Upper lobe of left lung (tissue), 6 donors: ENCODE measurements at regions not wholly inside any gene's neighbourhood (a gene's known extent, or its start where the extent isn't known, plus 50 kb on each side); places are given as distances from the start of the nearest gene placed in this dataset.
A peak's percentile ranks its signal among the peaks of the same experiment; 100 is the strongest.

ENCODE experiments used
- ATAC-seq, 2 donors: fragments of 200-7000 bp; cut with Tn5 transposase; one replicate each; pipeline ENCODE4 v1.9.1; 2022; ENCODE audit warnings: mild to moderate bottlenecking in 2 of 2, moderate library complexity in 2 of 2; ENCODE audit not compliant: low FRiP score in 2 of 2
- DNase-seq, 2 donors: peaks; one replicate each; pipeline ENCODE4 v3.0.0-alpha.2; 2019 to 2020
- H3K27ac ChIP-seq, 4 donors: fragments of 200-600 bp; sonication (generic); one replicate each; pipeline ENCODE4 v1.5.1; 2016 to 2019
- H3K27me3 ChIP-seq, 4 donors: fragments of 200-600 bp; sonication (generic); one replicate each; pipeline ENCODE4 v1.5.1; 2017 to 2019
- H3K36me3 ChIP-seq, 4 donors: fragments of 200-600 bp; sonication (generic); one replicate each; pipeline ENCODE4 v1.5.1; 2016 to 2019
- H3K4me1 ChIP-seq, 4 donors: fragments of 200-600 bp; sonication (generic); one replicate each; pipeline ENCODE4 v1.5.1; 2018 to 2019
- H3K4me3 ChIP-seq, 4 donors: fragments of 200-600 bp; sonication (generic); one replicate each; pipeline ENCODE4 v1.5.1; 2017 to 2019; ENCODE audit warnings: mild to moderate bottlenecking in 2 of 4, moderate library complexity in 1 of 4
- H3K9me3 ChIP-seq, 4 donors: fragments of 200-600 bp; sonication (generic); one replicate each; pipeline ENCODE4 v1.5.1; 2018 to 2019
- CTCF ChIP-seq, 6 experiments: fragments of 450-650 bp in 4 of 6; fragments of 200-600 bp in 2 of 6; sonication (generic) in 2 of 6; IDR thresholded peaks; one replicate each; pipeline ENCODE4 v1.5.1; 2016 to 2019; ENCODE audit warnings: antibody characterized with exemption in 6 of 6
- EP300 ChIP-seq, 4 donors: sonication (generic); formaldehyde crosslinking; IDR thresholded peaks; one replicate each; pipeline ENCODE4 v1.5.1; 2017; ENCODE audit warnings: antibody characterized with exemption in 4 of 4, control low read depth in 2 of 4
- POLR2A ChIP-seq, 4 donors: fragments of 450-650 bp; IDR thresholded peaks; one replicate each; pipeline ENCODE4 v1.5.1; 2016 to 2017; ENCODE audit warnings: antibody characterized with exemption in 4 of 4, mild to moderate bottlenecking in 2 of 4
- POLR2AphosphoS5 ChIP-seq, 2 donors: sonication (generic); formaldehyde crosslinking; IDR thresholded peaks; one replicate each; pipeline ENCODE4 v1.5.1; 2017; ENCODE audit warnings: antibody characterized with exemption in 2 of 2
- WGBS, 2 donors: methylation state at CpG; one replicate each; pipeline ENCODE4 v1.1.5; 2017 to 2018; 5-methylcytosine and 5-hydroxymethylcytosine counted together
- donor health status: DM: no; HTN: no; CAD: no; lungs with moderate emphysema.
- donor health status: DM: no; HTN: yes; CAD: no; lungs with severe emphysema.

GRCh38 chr14:93870377-93870776 is 56.8 kb upstream of the FAM181A start:
- H3K27me3 ChIP-seq: no peaks in the 10 kb centered on the region
- H3K36me3 ChIP-seq: no peaks in the 10 kb centered on the region
- DNase-seq: no peak
- no peaks in the 10 kb centered on the region for H3K9me3 ChIP-seq
- H3K4me3 ChIP-seq: no peak overlapping the region
- H3K4me1 ChIP-seq: no peaks in the 10 kb centered on the region
- TF ChIP-seq POLR2A (IDR thresholded peaks at IDR 0.05) (no peak), CTCF (IDR thresholded peaks at IDR 0.05) (no peak), POLR2AphosphoS5 (IDR thresholded peaks at IDR 0.05) (no peak), EP300 (IDR thresholded peaks at IDR 0.05) (no peak)
- 75 to 79% methylated on average over 9 of the region's 9 CpGs for WGBS, 2 donors
- no peak for ATAC-seq
- H3K27ac ChIP-seq: no peak overlapping the region

GRCh38 chr14:93869427-93869826 is 57.7 kb upstream of the FAM181A start:
- H3K27ac ChIP-seq: no peak overlapping the region
- H3K4me1 ChIP-seq: no peaks in the 10 kb centered on the region
- H3K9me3 ChIP-seq: no peaks in the 10 kb centered on the region
- no peaks in the 10 kb centered on the region for H3K36me3 ChIP-seq
- TF ChIP-seq CTCF (IDR thresholded peaks at IDR 0.05): no peak
- TF ChIP-seq POLR2AphosphoS5 (IDR thresholded peaks at IDR 0.05): no peak
- no peak for TF ChIP-seq POLR2A (IDR thresholded peaks at IDR 0.05)
- TF ChIP-seq EP300 (IDR thresholded peaks at IDR 0.05): no peak
- H3K4me3 ChIP-seq: no peak overlapping the region
- 39 to 51% methylated on average over 2 of the region's 2 CpGs for WGBS, 2 donors
- DNase-seq: no peak
- no peaks in the 10 kb centered on the region for H3K27me3 ChIP-seq
- ATAC-seq: no peak

- no peak for TF ChIP-seq CTCF (IDR thresholded peaks at IDR 0.05)
- TF ChIP-seq EP300 (IDR thresholded peaks at IDR 0.05): peak in 1 of 4 donors; percentile 67
Observed at GRCh38 chr14:93868165-93868564, 59.0 kb upstream of the FAM181A start.

GRCh38 chr14:93862265-93862664 is 64.9 kb upstream of the FAM181A start:
- no peak overlapping the region for H3K27ac ChIP-seq
- no peaks in the 10 kb centered on the region for H3K27me3 ChIP-seq
- TF ChIP-seq POLR2AphosphoS5 (IDR thresholded peaks at IDR 0.05) (no peak), CTCF (IDR thresholded peaks at IDR 0.05) (no peak), POLR2A (IDR thresholded peaks at IDR 0.05) (no peak), EP300 (IDR thresholded peaks at IDR 0.05) (no peak)
- ATAC-seq (peak in 1 of 2 donors; percentile 38), DNase-seq (no peak)
- no peaks in the 10 kb centered on the region for H3K36me3 ChIP-seq
- no peaks in the 10 kb centered on the region for H3K4me1 ChIP-seq
- H3K9me3 ChIP-seq: no peaks in the 10 kb centered on the region
- no peak overlapping the region for H3K4me3 ChIP-seq
- WGBS, 2 donors: 73 to 86% methylated on average over 3 of the region's 3 CpGs

More at GRCh38 chr14:93868165-93868564, 59.0 kb upstream of the FAM181A start:
- Histone ChIP-seq H3K9me3 (no peaks in the 10 kb centered on the region), H3K27ac (no peak overlapping the region), H3K4me1 (no peaks in the 10 kb centered on the region), H3K27me3 (no peaks in the 10 kb centered on the region), H3K4me3 (no peak overlapping the region), H3K36me3 (no peaks in the 10 kb centered on the region)
- WGBS, 2 donors: 48% methylated on average over 2 to 4 of the region's 4 CpGs
- peak in 1 of 2 donors; percentile 55 for DNase-seq
- ATAC-seq: no peak

GRCh38 chr14:93861836-93862235 is 65.3 kb upstream of the FAM181A start:
- Histone ChIP-seq H3K4me1 (no peaks in the 10 kb centered on the region), H3K27ac (no peak overlapping the region), H3K27me3 (no peaks in the 10 kb centered on the region), H3K9me3 (no peaks in the 10 kb centered on the region), H3K4me3 (no peak overlapping the region), H3K36me3 (no peaks in the 10 kb centered on the region)
- WGBS, 2 donors: 63 to 78% methylated on average over 4 to 5 of the region's 5 CpGs
- ATAC-seq (no peak), DNase-seq (no peak)
- TF ChIP-seq POLR2AphosphoS5 (IDR thresholded peaks at IDR 0.05): no peak
- no peak for TF ChIP-seq CTCF (IDR thresholded peaks at IDR 0.05)
- no peak for TF ChIP-seq POLR2A (IDR thresholded peaks at IDR 0.05)
- no peak for TF ChIP-seq EP300 (IDR thresholded peaks at IDR 0.05)
